OCI-LY3 (cell line): ENCODE measurements at regions not wholly inside any gene's neighbourhood (a gene's known extent, or its start where the extent isn't known, plus 50 kb on each side); places are given as distances from the start of the nearest gene placed in this dataset.

ENCODE experiments used
- EZH2phosphoT487 ChIP-seq: fragments of 200-600 bp; shearing (Covaris generic); IDR thresholded peaks from 2 replicates; pipeline ENCODE4 v1.6.1; 2018; ENCODE audit warnings: antibody characterized with exemption, mixed run types, low read depth
- TF ChIP-seq, protein P1 (sequence below): fragments of 200-600, 300-600 bp; sonication (generic); IDR thresholded peaks from 2 replicates; pipeline ENCODE4 v1.5.1; 2014; ENCODE audit warnings: antibody characterized with exemption, low read length, low read depth

DNA sequence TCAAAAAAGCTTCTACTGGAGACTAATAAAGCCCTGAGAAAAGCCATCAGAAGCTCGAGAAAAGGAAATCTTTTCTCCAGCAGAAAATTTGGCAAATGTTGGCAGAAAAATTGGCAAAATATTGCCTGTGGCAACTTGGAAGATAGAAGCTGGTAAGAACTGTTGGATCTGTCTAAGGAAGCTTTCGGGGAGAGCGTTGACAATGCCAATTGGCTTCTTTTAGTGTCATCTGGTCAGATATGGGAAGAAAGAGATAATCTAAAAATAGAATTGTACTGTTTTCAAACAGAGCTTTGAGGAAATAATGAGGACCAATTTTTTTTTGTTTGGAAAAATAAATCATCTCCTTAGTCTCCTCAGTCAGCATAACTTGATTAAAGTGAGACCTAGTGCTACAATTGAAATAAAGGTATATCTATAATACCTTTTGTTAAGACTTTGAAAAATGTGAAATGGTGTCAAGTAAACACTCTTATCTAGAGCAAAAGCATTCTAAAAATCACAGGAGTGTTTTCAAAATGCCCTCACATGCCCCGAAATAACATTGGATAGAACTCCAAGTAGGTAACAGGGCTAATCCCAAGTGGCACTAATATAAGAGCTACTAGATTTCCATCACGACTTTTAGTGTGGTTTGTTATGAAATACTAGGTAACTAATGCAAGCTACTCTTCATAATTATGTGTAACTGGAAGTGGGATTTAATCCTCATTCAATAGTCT, 882.2 kb upstream of the B3GALT2 start:
- TF ChIP-seq, protein P1, sequence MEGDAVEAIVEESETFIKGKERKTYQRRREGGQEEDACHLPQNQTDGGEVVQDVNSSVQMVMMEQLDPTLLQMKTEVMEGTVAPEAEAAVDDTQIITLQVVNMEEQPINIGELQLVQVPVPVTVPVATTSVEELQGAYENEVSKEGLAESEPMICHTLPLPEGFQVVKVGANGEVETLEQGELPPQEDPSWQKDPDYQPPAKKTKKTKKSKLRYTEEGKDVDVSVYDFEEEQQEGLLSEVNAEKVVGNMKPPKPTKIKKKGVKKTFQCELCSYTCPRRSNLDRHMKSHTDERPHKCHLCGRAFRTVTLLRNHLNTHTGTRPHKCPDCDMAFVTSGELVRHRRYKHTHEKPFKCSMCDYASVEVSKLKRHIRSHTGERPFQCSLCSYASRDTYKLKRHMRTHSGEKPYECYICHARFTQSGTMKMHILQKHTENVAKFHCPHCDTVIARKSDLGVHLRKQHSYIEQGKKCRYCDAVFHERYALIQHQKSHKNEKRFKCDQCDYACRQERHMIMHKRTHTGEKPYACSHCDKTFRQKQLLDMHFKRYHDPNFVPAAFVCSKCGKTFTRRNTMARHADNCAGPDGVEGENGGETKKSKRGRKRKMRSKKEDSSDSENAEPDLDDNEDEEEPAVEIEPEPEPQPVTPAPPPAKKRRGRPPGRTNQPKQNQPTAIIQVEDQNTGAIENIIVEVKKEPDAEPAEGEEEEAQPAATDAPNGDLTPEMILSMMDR, result no peak
- TF ChIP-seq EZH2phosphoT487, result no peak
